NCI-H1694 (cell line): ENCODE measurements at regions not wholly inside any gene's neighbourhood (a gene's known extent, or its start where the extent isn't known, plus 50 kb on each side); places are given as distances from the start of the nearest gene placed in this dataset.
"Not testable (repeated sequence)": the region's sequence is repeated elsewhere in the genome, so short reads cannot be mapped to it uniquely, and the experiment has no call there.

ENCODE experiments used
- DNase-seq: peaks from one replicate; lab custom pipeline; 2025; lab: John Stamatoyannopoulos, UW

DNA sequence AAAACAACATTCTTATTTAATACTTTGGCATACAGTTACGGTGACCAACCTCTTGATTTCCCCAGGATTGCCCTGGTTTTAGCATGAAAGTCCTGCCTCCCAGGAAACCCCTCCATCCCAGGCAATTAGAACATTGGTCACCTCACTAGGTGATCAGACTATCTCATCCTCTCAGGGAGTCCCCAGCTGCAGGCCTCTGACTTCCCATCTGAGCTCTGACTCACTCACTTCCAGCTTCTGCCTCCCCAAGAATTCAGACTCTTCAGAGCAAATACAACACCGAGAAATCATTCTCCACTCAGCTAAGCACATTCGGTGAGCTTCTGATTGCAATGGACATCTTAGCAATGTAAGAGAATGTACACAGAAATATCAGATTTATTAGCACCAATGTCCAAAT is 92.4 kb upstream of the HES1 start:
- DNase-seq = no peak

DNA sequence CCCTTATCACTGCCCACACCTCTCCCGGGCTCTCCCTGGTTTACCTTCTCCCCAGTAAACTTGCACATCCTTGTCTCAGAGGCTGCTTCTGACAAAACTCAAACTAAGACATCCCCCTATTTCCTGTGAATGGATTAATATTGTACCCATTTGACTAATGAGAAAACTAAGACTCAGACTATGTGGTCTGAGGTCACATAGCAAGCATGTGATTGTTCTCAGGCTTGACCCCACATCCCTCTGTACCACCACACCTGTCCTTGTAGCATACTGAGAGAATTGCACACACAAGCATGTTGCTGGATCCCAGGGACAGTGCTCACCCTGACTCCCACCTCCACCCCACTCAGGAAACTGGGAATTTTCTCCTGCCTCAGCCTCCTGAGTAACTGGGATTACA is 90.7 kb upstream of the HES1 start:
- no peak for DNase-seq

DNA sequence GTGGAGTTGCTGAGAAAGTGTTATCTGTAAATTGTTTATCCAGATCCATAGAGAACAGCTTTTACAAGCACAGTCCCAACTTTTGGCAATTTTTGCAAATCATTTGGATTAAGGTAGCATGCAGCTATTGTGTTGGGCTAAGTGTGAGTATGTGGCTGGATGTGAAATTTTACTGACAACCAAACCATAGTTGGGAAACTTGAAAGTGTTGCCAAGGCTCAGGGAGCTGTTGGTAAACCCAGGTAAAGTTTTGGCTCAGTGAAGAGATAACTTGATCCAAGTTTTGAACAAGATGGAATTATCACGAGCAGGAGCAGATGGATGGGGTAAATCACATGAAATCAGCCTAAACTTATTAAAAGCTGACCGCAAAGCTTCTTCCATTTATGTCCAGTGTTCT is 90.0 kb upstream of the HES1 start:
- DNase-seq = no peak

GRCh38 chr3:194046531-194046930 is 89.4 kb upstream of the HES1 start:
- DNase-seq = no peak

DNA sequence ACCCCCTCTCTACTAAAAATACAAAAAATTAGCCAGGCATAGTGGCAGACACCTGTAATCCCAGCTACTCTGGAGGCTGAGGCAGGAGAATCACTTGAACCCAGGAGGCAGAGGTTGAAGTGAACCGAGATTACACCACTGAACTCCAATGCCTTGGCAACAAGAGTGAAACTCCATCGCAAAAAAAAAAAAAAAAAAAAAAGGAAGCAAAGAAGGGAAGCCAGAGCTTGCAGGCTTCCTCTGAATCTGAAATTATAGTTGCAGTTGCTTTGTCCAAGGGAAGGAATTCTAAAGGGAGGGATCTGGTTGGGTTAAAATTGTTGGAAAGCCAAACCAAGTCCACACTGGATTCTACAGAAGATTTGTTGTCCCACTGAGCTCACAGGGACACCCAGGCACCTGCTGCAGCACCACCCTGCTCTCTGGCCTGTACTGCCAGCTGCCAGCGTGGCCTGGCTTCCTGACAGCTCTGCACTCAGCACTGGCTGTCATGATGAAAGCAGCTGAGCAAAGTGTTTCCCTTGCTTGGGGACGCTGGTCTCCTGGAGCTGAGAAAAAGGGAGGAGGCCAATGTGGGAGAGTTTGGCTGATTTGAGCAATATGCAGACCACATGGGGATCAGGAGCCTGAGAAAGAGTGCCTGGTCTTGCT is 88.8 kb upstream of the HES1 start:
- peak; percentile 73 for DNase-seq

GRCh38 chr3:194049394-194049793 is 86.6 kb upstream of the HES1 start:
- DNase-seq = no peak

- DNase-seq = no peak
These were observed 85.1 kb upstream of the HES1 start for GRCh38 chr3:194050782-194051320.

- DNase-seq = no peak
These were observed 84.4 kb upstream of the HES1 start for GRCh38 chr3:194051366-194052149.

DNA sequence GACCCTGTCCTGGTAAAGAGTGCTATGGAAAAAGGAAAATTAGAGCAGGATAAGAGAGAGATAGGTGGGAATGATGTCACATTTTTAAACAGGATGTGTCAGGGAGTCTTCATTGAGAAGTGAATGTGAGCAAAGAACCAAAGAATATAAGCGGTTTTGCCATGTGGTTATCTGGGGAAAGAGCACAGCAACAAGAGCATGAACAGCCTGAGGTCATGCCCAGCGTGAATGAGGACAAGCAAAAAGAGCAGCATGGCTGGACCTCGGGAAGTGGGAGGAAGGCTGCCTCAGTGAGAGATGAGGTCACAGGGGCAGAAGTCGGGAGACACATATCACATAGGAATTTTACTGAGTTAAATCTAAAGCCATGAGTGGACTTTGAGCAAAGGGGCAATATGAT is 82.8 kb upstream of the HES1 start:
- no peak for DNase-seq

DNA sequence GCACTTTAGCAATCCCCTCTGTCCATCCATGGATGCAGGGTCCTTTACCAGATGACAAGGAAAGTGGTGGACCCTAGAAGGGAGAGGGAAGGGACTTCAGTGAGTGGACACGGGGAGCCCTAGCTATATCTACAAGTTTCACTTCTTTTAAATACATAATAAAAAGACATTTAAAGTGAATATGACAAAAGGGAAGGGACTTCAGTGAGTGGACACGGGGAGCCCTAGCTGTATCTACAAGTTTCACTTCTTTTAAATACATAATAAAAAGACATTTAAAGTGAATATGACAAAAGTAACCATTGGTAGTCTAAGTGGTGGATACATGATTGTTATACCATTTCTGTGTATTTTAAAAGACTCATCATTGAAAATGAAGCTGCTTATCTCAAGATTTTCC is 81.9 kb upstream of the HES1 start:
- DNase-seq = no peak

GRCh38 chr3:194054540-194054939 is 81.4 kb upstream of the HES1 start:
- DNase-seq = no peak

DNA sequence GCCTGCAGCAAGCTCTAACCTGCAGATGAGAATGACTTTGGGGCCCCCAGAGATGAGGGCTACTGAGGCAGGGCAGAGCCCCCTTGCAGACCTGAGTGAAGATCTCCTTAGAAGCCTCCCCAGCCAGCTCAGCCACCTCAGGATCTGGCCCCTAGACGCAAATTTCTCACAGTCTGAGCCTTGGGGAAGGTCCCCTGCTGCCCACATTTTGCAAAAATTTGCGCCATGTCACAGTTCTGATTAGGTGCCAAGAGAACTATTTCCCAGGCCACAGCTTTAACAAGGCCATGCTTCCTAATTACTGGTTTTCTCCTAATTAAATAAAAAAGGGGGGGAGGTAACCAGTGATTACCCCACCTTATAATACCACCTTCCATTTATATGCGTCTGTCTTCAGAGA is 81.0 kb upstream of the HES1 start:
- DNase-seq = no peak

GRCh38 chr3:194056323-194056722 is 79.6 kb upstream of the HES1 start:
- not testable (repeated sequence) for DNase-seq

DNA sequence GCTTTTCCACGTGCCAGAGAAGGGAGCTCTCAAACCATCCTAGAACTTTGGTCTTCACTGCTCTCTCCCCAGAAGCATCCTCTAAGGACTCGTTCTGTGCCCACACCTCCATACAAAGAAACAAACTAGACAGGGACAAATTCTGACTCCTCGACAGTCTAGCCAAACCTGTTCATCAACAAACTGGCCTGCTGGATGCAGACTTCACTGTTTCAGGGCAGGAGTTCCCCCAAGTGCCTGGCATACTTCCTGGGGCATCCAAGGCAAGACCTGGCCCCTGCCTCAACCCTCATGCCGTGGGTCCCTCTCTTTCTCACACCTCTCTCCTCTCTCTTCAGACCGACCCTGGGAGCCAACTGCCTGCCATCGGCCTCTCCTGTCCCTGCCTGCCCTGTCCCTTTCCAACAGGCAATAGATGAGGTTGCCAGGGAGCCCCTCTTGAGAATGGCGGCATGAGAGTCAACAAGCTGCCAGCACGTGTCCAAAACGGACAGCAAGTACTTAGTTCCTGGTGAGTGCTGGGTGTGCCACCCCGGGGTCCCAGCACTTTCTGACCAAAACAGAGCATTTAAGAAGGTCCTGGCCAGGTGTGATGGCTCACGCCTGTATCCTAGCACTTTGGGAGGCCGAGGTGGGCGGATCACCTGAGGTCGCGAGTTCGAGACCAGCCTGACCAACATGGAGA is 79.1 kb upstream of the HES1 start:
- no peak for DNase-seq

GRCh38 chr3:194057570-194058188 is 78.3 kb upstream of the HES1 start:
- no peak for DNase-seq

DNA sequence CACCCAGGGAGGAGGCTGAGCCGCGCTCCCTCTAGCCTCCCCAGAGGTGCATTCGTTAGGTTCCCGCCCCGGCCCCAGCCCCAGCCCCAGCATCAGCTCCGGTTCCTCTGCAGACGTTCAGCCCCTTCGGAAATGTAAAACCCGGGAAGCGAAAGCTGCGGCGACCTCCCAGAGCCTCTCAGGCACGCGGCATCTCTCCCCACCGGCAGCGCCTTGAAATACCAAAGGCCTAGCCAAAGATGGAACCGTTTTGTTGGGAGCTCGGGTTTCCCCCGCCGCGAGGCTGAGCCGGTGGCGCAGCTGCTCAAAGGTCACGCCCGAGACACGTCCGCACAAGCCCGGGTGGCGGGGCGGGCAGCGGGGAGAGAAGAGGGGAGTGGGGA is 77.8 kb upstream of the HES1 start:
- peak; percentile 41 for DNase-seq

DNA sequence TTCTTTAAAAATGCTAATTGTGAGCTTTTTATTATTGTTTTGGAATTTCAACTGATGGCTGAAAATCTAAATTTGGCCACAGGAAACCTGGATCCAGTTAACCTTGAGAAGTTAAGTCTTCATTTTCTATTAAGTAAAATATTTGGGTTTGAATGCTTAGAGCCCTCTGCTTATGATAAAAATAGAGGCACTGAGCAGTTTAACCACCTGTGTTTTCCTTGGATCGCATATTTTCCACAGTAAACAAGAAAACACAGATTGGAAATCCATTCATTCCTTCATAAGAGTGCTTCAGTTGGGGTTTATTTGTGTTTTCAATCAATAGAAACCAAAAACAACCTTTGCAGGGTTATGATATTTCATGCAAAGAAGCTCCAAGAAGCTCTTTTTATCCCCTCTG is 77.2 kb upstream of the HES1 start:
- no peak for DNase-seq

DNA sequence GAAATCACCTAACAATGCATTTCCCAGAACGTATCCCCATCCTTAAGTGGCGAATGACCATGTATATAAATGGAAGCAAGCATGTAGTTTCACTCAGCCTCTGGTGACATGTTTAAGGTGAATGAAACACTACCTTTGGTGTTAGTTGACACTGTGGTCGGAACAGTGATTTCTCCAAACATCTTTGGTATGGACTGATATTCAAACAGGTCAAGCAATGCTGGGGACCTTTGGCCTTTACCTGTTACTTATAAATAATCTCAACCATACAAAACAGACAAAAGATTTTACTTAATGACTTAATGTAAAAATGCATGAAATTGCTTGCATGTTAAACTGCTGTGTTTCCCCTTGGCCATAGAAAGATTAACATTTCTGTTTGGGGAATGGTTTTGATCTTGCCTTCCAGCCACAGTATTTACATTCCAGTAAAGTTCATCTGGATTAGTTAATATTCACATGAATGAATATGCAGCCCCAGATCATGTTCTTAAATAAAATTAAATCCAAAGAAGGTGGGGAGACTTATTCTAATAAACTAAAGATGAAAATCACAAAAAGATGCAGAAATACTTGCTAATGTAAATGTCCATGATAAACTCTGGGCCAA is 74.4 kb upstream of the HES1 start:
- DNase-seq = no peak

GRCh38 chr3:194062830-194063229 is 73.1 kb upstream of the HES1 start:
- DNase-seq = peak; percentile 8

- DNase-seq = no peak
These were observed 71.3 kb upstream of the HES1 start for GRCh38 chr3:194064380-194065332.

DNA sequence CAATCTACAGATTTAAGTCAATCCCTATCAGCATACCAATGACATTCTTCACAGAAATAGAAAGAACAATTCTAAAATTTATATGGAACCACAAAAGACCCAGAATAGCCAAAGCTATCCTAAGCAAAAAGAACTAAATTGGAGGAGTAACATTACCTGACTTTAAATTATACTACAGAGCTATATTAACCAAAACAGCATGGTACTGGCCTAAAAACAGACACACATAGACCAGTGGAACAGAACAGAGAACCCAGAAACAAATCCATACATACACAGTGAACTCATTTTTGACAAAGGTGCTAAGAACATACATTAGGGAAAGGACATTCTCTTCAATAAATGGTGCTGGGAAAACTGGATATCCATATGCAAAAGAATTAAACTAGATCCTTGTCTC is 68.6 kb upstream of the HES1 start:
- not testable (repeated sequence) for DNase-seq
